Heart left ventricle (tissue), 16 donors: ENCODE measurements at regions not wholly inside any gene's neighbourhood (a gene's known extent, or its start where the extent isn't known, plus 50 kb on each side); places are given as distances from the start of the nearest gene placed in this dataset.

Experiments used
- ATAC-seq, 4 donors: fragments of 200-7000 bp; cut with Tn5 transposase; one replicate each; pipeline ENCODE4 v1.9.1; 2020 to 2022; ENCODE audit warnings: moderate library complexity in 4 of 4, mild to moderate bottlenecking in 3 of 4, moderate number of reproducible peaks in 1 of 4
- DNase-seq, 5 donors: peaks; one replicate each; pipeline ENCODE4 v3.0.0-alpha.2; 2020
- H3K27ac ChIP-seq, 12 donors: fragments of 200-600 bp; sonication (generic) in 4 of 12; one replicate each; pipeline versions ENCODE4 v1.5.0 to v1.8.0; 2016 to 2022; ENCODE audit warnings: mild to moderate bottlenecking in 2 of 12
- H3K27me3 ChIP-seq, 9 donors: fragments of 200-600 bp; sonication (generic) in 2 of 9; one replicate each; pipeline versions ENCODE4 v1.5.1 to v1.8.0; 2016 to 2022; ENCODE audit warnings: mild to moderate bottlenecking in 3 of 9
- H3K36me3 ChIP-seq, 9 donors: fragments of 200-600 bp; sonication (generic) in 2 of 9; one replicate each; pipeline versions ENCODE4 v1.5.0 to v1.8.0; 2018 to 2022; ENCODE audit warnings: mild to moderate bottlenecking in 2 of 9
- H3K4me1 ChIP-seq, 12 donors: fragments of 200-600 bp; sonication (generic) in 4 of 12; one replicate each; pipeline versions ENCODE4 v1.5.0 to v1.8.0; 2016 to 2022; ENCODE audit warnings: mild to moderate bottlenecking in 3 of 12
- H3K4me3 ChIP-seq, 12 donors: fragments of 200-600 bp; sonication (generic) in 4 of 12; one replicate each; pipeline versions ENCODE4 v1.5.0 to v1.8.0; 2017 to 2022; ENCODE audit warnings: mild to moderate bottlenecking in 9 of 12, moderate library complexity in 4 of 12
- H3K9me3 ChIP-seq, 12 donors: fragments of 200-600 bp; sonication (generic) in 4 of 12; one replicate each; pipeline versions ENCODE4 v1.5.0 to v1.8.0; 2016 to 2022; ENCODE audit warnings: mild to moderate bottlenecking in 1 of 12
- CTCF ChIP-seq, 12 donors: fragments of 200-600 bp; sonication (generic) in 4 of 12; IDR thresholded peaks; one replicate each; pipeline versions ENCODE4 v1.5.0 to v1.8.0; 2018 to 2022; ENCODE audit warnings: antibody characterized with exemption in 12 of 12, mild to moderate bottlenecking in 5 of 12
- POLR2A ChIP-seq, 2 donors: fragments of 450-650 bp; IDR thresholded peaks; one replicate each; pipeline ENCODE4 v1.6.1; 2017; ENCODE audit warnings: antibody characterized with exemption in 2 of 2, mild to moderate bottlenecking in 2 of 2, moderate library complexity in 2 of 2
- WGBS, 4 donors: extraction: QIAGEN DNeasy Blood & Tissue Kit in 2 of 4; methylation state at CpG; one replicate each; pipeline versions ENCODE4 v1.1.5 to v1.1.7; 2013 to 2018; 5-methylcytosine and 5-hydroxymethylcytosine counted together
- intact Hi-C, 10 donors: fragments of 100-400 bp; cut with DNase I; formaldehyde crosslinking; loops; one replicate each; pipeline versions ENCODE4 v1.11.1 to v1.14.2; 2022
- donor health status: ischemic (EF 13 %, LVEDD 7.1; RV severe dilation, severe dysfunction).
- donor health status: healthy with polysubstance abuse.
- donor health status: DM: no; HTN: yes; CAD: no.
- donor health status: DM: no; HTN: no; CAD: no.
- donor health status: ischemic (EF 25% LVEDD 6.9; RV normal size, moderate dysfunction).
- donor health status: ischemic (EF 25% LVEDD 5.7; RV mildly dilated, moderate dysfunction).
- donor health status: healthy.
- donor health status: DM: yes; HTN: yes; CAD: no.
- donor health status: ischemic (EF 35%, LVEDD 5.7; RV mildly dilated, moderate dysfunction).
- donor health status: nonischemic (EF 11% LVEDD 7.7; RV severe dilation, severe dysfunction).
- donor health status: DM: yes; HTN: yes; CAD: no.
- donor health status: PGD.
- donor health status: ischemic (EF 29% LVEDD 5.4; RV normal size, mild dysfunction).
- donor health status: nonischemic (EF 23%, LVEDD 6.1; RV moderate dilation, normal function).

- ATAC-seq, result no peak
- Histone ChIP-seq H3K4me3 (no peak overlapping the region), H3K27ac (no peak overlapping the region), H3K36me3 (no peaks in the 10 kb centered on the region), H3K27me3 (no peaks in the 10 kb centered on the region), H3K9me3 (peaks cover 0 to 6% (median 0%) of the 10 kb centered on the region in 12 donors), H3K4me1 (no peaks in the 10 kb centered on the region)
- 46 to 54% (median 51%) methylated on average over 5 of the region's 5 CpGs for WGBS, 4 donors
- DNase-seq, result no peak
- TF ChIP-seq CTCF (IDR thresholded peaks at IDR 0.05) (no peak), POLR2A (IDR thresholded peaks at IDR 0.05) (no peak)
- intact Hi-C loops, result no loop called here
Observed at GRCh38 chr5:3899093-3899492, 303.5 kb downstream of the IRX1 start.

DNA sequence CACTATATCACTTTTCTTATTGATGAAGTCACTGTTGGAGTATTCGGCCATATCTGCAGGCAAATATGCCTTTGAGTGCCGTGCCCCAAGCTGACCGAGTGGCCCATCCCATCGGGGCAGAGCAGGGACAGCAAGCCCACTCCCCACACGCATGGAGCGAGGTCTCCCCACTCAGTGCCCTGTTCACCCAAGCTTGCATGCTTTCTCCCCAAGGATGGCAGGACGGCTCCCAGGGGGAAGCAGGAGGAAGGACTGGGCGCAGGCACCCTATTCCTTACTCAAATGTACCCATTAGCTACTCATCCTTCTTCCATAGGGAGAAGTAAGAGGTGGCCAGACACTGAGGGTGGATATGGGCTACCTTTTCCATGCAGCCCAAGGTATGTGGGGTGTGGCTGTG lies 309.0 kb downstream of the IRX1 start:
- no peaks in the 10 kb centered on the region for H3K36me3 ChIP-seq
- H3K4me1 ChIP-seq, result no peaks in the 10 kb centered on the region
- DNase-seq (no peak), ATAC-seq (no peak)
- H3K27me3 ChIP-seq, result peaks cover 0 to 5% (median 0%) of the 10 kb centered on the region in 9 donors
- no peaks in the 10 kb centered on the region for H3K9me3 ChIP-seq
- intact Hi-C loops, result no loop called here
- 78 to 96% (median 87%) methylated on average over 6 to 8 of the region's 8 CpGs for WGBS, 4 donors
- H3K27ac ChIP-seq, result no peak overlapping the region
- H3K4me3 ChIP-seq, result no peak overlapping the region
- TF ChIP-seq POLR2A (IDR thresholded peaks at IDR 0.05) (no peak), CTCF (IDR thresholded peaks at IDR 0.05) (no peak)

DNA sequence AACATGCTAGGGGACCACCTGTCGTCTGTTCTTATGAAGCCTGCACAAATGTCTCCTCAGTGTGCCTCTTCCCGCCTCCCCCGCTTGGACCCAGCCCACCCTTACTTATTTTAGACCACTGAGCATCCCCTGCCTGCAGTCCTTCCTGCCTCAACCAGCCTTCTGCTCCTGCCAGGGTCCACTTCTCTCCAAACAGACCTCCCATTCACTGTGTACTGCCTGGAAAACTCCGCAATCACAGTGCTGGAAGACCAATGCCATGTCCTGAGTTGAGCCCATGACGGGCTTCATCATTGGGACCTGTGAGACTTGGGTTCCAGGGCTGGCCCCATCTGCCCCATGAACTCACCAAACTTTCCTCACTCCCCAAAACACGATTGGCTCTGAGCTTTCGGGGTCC lies 309.4 kb downstream of the IRX1 start:
- DNase-seq, result no peak
- peaks cover 0 to 5% (median 0%) of the 10 kb centered on the region in 9 donors for H3K27me3 ChIP-seq
- 79 to 89% (median 84%) methylated on average over 7 of the region's 7 CpGs for WGBS, 4 donors
- H3K36me3 ChIP-seq, result no peaks in the 10 kb centered on the region
- intact Hi-C loops, result no loop called here
- no peak overlapping the region for H3K27ac ChIP-seq
- no peaks in the 10 kb centered on the region for H3K4me1 ChIP-seq
- TF ChIP-seq CTCF (IDR thresholded peaks at IDR 0.05) (no peak), POLR2A (IDR thresholded peaks at IDR 0.05) (no peak)
- H3K9me3 ChIP-seq, result no peaks in the 10 kb centered on the region
- no peak for ATAC-seq
- H3K4me3 ChIP-seq, result no peak overlapping the region

GRCh38 chr5:3905521-3905920 lies 309.9 kb downstream of the IRX1 start:
- H3K4me3 ChIP-seq, result no peak overlapping the region
- no peaks in the 10 kb centered on the region for H3K9me3 ChIP-seq
- 76 to 86% (median 83%) methylated on average over 3 of the region's 3 CpGs for WGBS, 4 donors
- H3K27me3 ChIP-seq, result peaks cover 0 to 5% (median 0%) of the 10 kb centered on the region in 9 donors
- ATAC-seq (no peak), DNase-seq (no peak)
- no peaks in the 10 kb centered on the region for H3K36me3 ChIP-seq
- TF ChIP-seq CTCF (IDR thresholded peaks at IDR 0.05) (no peak), POLR2A (IDR thresholded peaks at IDR 0.05) (no peak)
- no peaks in the 10 kb centered on the region for H3K4me1 ChIP-seq
- intact Hi-C loops, result no loop called here
- H3K27ac ChIP-seq, result no peak overlapping the region
